ENCODE measurements at regions not wholly inside any gene's neighbourhood (a gene's known extent, or its start where the extent isn't known, plus 50 kb on each side); places are given as distances from the start of the nearest gene placed in this dataset.

GRCh38 chr4:149985981-149986380 lies 92.3 kb upstream of the DCLK2 start:
- Mint-ChIP-seq H3K27me3 (no peaks in the 10 kb centered on the region), H3K27ac (no peak overlapping the region), H3K4me1 (no peaks in the 10 kb centered on the region), H3K4me3 (no peak overlapping the region), H3K9me3 (no peaks in the 10 kb centered on the region), H3K36me3 (no peaks in the 10 kb centered on the region)
- no peak for DNase-seq
- no peak for ATAC-seq (replicated peaks)

- Mint-ChIP-seq H3K4me1 (no peaks in the 10 kb centered on the region), H3K9me3 (no peaks in the 10 kb centered on the region), H3K36me3 (no peaks in the 10 kb centered on the region), H3K27ac (no peak overlapping the region), H3K4me3 (no peak overlapping the region), H3K27me3 (no peaks in the 10 kb centered on the region)
- ATAC-seq (replicated peaks): no peak
- no peak for DNase-seq
These were observed 91.3 kb upstream of the DCLK2 start for GRCh38 chr4:149986917-149987316.

GRCh38 chr4:149987330-149988086 lies 90.7 kb upstream of the DCLK2 start:
- H3K4me1 Mint-ChIP-seq: no peaks in the 10 kb centered on the region
- no peaks in the 10 kb centered on the region for H3K36me3 Mint-ChIP-seq
- DNase-seq (no peak), ATAC-seq (replicated peaks) (no peak)
- no peak overlapping the region for H3K27ac Mint-ChIP-seq
- no peaks in the 10 kb centered on the region for H3K9me3 Mint-ChIP-seq
- no peak overlapping the region for H3K4me3 Mint-ChIP-seq
- no peaks in the 10 kb centered on the region for H3K27me3 Mint-ChIP-seq

- H3K27ac Mint-ChIP-seq: no peak overlapping the region
- H3K27me3 Mint-ChIP-seq: no peaks in the 10 kb centered on the region
- no peak for ATAC-seq (replicated peaks)
- H3K9me3 Mint-ChIP-seq: no peaks in the 10 kb centered on the region
- no peak overlapping the region for H3K4me3 Mint-ChIP-seq
- DNase-seq: no peak
- no peaks in the 10 kb centered on the region for H3K4me1 Mint-ChIP-seq
- no peaks in the 10 kb centered on the region for H3K36me3 Mint-ChIP-seq
These were observed 90.2 kb upstream of the DCLK2 start for GRCh38 chr4:149988087-149988410.

GRCh38 chr4:149993030-149993429 lies 85.2 kb upstream of the DCLK2 start:
- Mint-ChIP-seq H3K9me3 (no peaks in the 10 kb centered on the region), H3K27me3 (no peaks in the 10 kb centered on the region), H3K36me3 (no peaks in the 10 kb centered on the region), H3K4me3 (no peak overlapping the region), H3K27ac (no peak overlapping the region), H3K4me1 (no peaks in the 10 kb centered on the region)
- ATAC-seq (replicated peaks) (no peak), DNase-seq (no peak)

GRCh38 chr4:149995134-149995756 lies 83.0 kb upstream of the DCLK2 start:
- ATAC-seq (replicated peaks): peak in 1 of 2 donors; percentile 38
- Mint-ChIP-seq H3K27ac (no peak overlapping the region), H3K4me1 (no peaks in the 10 kb centered on the region), H3K36me3 (no peaks in the 10 kb centered on the region), H3K27me3 (no peaks in the 10 kb centered on the region), H3K9me3 (no peaks in the 10 kb centered on the region), H3K4me3 (no peak overlapping the region)
- DNase-seq: no peak

- H3K9me3 Mint-ChIP-seq: no peaks in the 10 kb centered on the region
- no peaks in the 10 kb centered on the region for H3K36me3 Mint-ChIP-seq
- no peak overlapping the region for H3K4me3 Mint-ChIP-seq
- DNase-seq (no peak), ATAC-seq (replicated peaks) (peak in 1 of 2 donors; percentile 21)
- no peak overlapping the region for H3K27ac Mint-ChIP-seq
- H3K4me1 Mint-ChIP-seq: peaks cover 2 to 8% of the 10 kb centered on the region in 2 donors
- H3K27me3 Mint-ChIP-seq: no peaks in the 10 kb centered on the region
These were observed 80.3 kb upstream of the DCLK2 start for GRCh38 chr4:149997881-149998421.

GRCh38 chr4:149999485-150000074 lies 78.7 kb upstream of the DCLK2 start:
- no peaks in the 10 kb centered on the region for H3K9me3 Mint-ChIP-seq
- DNase-seq: no peak
- no peaks in the 10 kb centered on the region for H3K36me3 Mint-ChIP-seq
- H3K4me3 Mint-ChIP-seq: no peak overlapping the region
- peaks cover 2 to 8% of the 10 kb centered on the region in 2 donors for H3K4me1 Mint-ChIP-seq
- no peak overlapping the region for H3K27ac Mint-ChIP-seq
- peak; percentile 73 to 75 for ATAC-seq (replicated peaks)
- no peaks in the 10 kb centered on the region for H3K27me3 Mint-ChIP-seq

- no peaks in the 10 kb centered on the region for H3K9me3 Mint-ChIP-seq
- H3K36me3 Mint-ChIP-seq: no peaks in the 10 kb centered on the region
- ATAC-seq (replicated peaks): no peak
- H3K4me3 Mint-ChIP-seq: no peak overlapping the region
- no peak for DNase-seq
- H3K27me3 Mint-ChIP-seq: no peaks in the 10 kb centered on the region
- peaks cover 2 to 8% of the 10 kb centered on the region in 2 donors for H3K4me1 Mint-ChIP-seq
- no peak overlapping the region for H3K27ac Mint-ChIP-seq
These were observed 76.4 kb upstream of the DCLK2 start for GRCh38 chr4:150001815-150002214.

- Mint-ChIP-seq H3K27me3 (no peaks in the 10 kb centered on the region), H3K36me3 (no peaks in the 10 kb centered on the region), H3K27ac (no peak overlapping the region), H3K9me3 (no peaks in the 10 kb centered on the region), H3K4me1 (peaks cover 2 to 8% of the 10 kb centered on the region in 2 donors), H3K4me3 (no peak overlapping the region)
- ATAC-seq (replicated peaks): no peak
- DNase-seq: no peak
These were observed 75.7 kb upstream of the DCLK2 start for GRCh38 chr4:150002561-150002960.

GRCh38 chr4:150004481-150004880 lies 73.8 kb upstream of the DCLK2 start:
- H3K36me3 Mint-ChIP-seq: no peaks in the 10 kb centered on the region
- no peaks in the 10 kb centered on the region for H3K9me3 Mint-ChIP-seq

GRCh38 chr4:150005537-150005936 lies 72.7 kb upstream of the DCLK2 start:
- Mint-ChIP-seq H3K36me3 (no peaks in the 10 kb centered on the region), H3K27ac (no peak overlapping the region), H3K27me3 (no peaks in the 10 kb centered on the region), H3K9me3 (no peaks in the 10 kb centered on the region), H3K4me1 (peaks cover 2 to 8% of the 10 kb centered on the region in 2 donors), H3K4me3 (no peak overlapping the region)
- ATAC-seq (replicated peaks) (no peak), DNase-seq (no peak)

More at GRCh38 chr4:150004481-150004880, 73.8 kb upstream of the DCLK2 start:
- H3K27ac Mint-ChIP-seq: no peak overlapping the region
- H3K27me3 Mint-ChIP-seq: no peaks in the 10 kb centered on the region
- H3K4me1 Mint-ChIP-seq: peaks cover 2 to 8% of the 10 kb centered on the region in 2 donors
- ATAC-seq (replicated peaks) (no peak), DNase-seq (no peak)
- no peak overlapping the region for H3K4me3 Mint-ChIP-seq

GRCh38 chr4:150006197-150006596 lies 72.0 kb upstream of the DCLK2 start:
- Mint-ChIP-seq H3K27me3 (no peaks in the 10 kb centered on the region), H3K4me1 (peaks cover 2 to 8% of the 10 kb centered on the region in 2 donors), H3K9me3 (no peaks in the 10 kb centered on the region), H3K4me3 (no peak overlapping the region), H3K36me3 (no peaks in the 10 kb centered on the region), H3K27ac (no peak overlapping the region)
- ATAC-seq (replicated peaks): no peak
- DNase-seq: no peak

- H3K9me3 Mint-ChIP-seq: no peaks in the 10 kb centered on the region
- DNase-seq: no peak
- H3K27ac Mint-ChIP-seq: no peak overlapping the region
- no peaks in the 10 kb centered on the region for H3K4me1 Mint-ChIP-seq
- no peaks in the 10 kb centered on the region for H3K27me3 Mint-ChIP-seq
- no peak for ATAC-seq (replicated peaks)
- H3K4me3 Mint-ChIP-seq: no peak overlapping the region
- no peaks in the 10 kb centered on the region for H3K36me3 Mint-ChIP-seq
These were observed 70.7 kb upstream of the DCLK2 start for GRCh38 chr4:150007512-150007911.

- DNase-seq (no peak), ATAC-seq (replicated peaks) (no peak)
- no peak overlapping the region for H3K27ac Mint-ChIP-seq
- H3K4me3 Mint-ChIP-seq: no peak overlapping the region
- H3K36me3 Mint-ChIP-seq: no peaks in the 10 kb centered on the region
- H3K4me1 Mint-ChIP-seq: no peaks in the 10 kb centered on the region
- no peaks in the 10 kb centered on the region for H3K27me3 Mint-ChIP-seq
- H3K9me3 Mint-ChIP-seq: no peaks in the 10 kb centered on the region
These were observed 69.7 kb upstream of the DCLK2 start for GRCh38 chr4:150008546-150008945.

Data from stimulated activated naive B cell treated with anti-CD40 and anti-IgM and Interleukin-4, amounts not matched to agents 10 μg/mL and 1 μg/mL and 100 μg/mL, for 72 hours (primary cell).